ENCODE measurements at regions not wholly inside any gene's neighbourhood (a gene's known extent, or its start where the extent isn't known, plus 50 kb on each side); places are given as distances from the start of the nearest gene placed in this dataset.

DNA sequence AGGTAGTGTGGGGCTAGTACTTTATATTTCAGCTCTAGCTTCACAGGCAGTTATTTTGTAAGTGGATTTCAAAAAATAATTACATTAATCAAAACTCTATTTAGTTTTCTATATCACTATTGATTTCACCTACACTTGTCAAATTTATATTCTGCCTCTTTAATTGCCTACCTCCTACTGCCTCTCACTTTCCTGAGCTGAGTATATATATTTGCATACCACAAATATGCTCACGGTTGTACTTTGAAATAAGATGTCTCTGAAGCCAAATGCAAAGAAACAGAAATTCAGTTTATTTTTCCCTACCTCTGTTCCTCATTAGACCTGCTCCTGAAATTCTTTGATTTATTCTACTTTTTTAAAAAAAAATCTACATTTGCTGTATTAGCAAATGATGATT lies 309.3 kb upstream of the TGFBR2 start (continued):
- TF ChIP-seq, protein P1, sequence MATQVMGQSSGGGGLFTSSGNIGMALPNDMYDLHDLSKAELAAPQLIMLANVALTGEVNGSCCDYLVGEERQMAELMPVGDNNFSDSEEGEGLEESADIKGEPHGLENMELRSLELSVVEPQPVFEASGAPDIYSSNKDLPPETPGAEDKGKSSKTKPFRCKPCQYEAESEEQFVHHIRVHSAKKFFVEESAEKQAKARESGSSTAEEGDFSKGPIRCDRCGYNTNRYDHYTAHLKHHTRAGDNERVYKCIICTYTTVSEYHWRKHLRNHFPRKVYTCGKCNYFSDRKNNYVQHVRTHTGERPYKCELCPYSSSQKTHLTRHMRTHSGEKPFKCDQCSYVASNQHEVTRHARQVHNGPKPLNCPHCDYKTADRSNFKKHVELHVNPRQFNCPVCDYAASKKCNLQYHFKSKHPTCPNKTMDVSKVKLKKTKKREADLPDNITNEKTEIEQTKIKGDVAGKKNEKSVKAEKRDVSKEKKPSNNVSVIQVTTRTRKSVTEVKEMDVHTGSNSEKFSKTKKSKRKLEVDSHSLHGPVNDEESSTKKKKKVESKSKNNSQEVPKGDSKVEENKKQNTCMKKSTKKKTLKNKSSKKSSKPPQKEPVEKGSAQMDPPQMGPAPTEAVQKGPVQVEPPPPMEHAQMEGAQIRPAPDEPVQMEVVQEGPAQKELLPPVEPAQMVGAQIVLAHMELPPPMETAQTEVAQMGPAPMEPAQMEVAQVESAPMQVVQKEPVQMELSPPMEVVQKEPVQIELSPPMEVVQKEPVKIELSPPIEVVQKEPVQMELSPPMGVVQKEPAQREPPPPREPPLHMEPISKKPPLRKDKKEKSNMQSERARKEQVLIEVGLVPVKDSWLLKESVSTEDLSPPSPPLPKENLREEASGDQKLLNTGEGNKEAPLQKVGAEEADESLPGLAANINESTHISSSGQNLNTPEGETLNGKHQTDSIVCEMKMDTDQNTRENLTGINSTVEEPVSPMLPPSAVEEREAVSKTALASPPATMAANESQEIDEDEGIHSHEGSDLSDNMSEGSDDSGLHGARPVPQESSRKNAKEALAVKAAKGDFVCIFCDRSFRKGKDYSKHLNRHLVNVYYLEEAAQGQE (IDR thresholded peaks at IDR 0.05; ENCODE audit: unreplicated experiment) = no peak
- TF ChIP-seq, protein P2, sequence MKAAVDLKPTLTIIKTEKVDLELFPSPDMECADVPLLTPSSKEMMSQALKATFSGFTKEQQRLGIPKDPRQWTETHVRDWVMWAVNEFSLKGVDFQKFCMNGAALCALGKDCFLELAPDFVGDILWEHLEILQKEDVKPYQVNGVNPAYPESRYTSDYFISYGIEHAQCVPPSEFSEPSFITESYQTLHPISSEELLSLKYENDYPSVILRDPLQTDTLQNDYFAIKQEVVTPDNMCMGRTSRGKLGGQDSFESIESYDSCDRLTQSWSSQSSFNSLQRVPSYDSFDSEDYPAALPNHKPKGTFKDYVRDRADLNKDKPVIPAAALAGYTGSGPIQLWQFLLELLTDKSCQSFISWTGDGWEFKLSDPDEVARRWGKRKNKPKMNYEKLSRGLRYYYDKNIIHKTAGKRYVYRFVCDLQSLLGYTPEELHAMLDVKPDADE (IDR thresholded peaks at IDR 0.05) = no peak
- TF ChIP-seq, protein P3, sequence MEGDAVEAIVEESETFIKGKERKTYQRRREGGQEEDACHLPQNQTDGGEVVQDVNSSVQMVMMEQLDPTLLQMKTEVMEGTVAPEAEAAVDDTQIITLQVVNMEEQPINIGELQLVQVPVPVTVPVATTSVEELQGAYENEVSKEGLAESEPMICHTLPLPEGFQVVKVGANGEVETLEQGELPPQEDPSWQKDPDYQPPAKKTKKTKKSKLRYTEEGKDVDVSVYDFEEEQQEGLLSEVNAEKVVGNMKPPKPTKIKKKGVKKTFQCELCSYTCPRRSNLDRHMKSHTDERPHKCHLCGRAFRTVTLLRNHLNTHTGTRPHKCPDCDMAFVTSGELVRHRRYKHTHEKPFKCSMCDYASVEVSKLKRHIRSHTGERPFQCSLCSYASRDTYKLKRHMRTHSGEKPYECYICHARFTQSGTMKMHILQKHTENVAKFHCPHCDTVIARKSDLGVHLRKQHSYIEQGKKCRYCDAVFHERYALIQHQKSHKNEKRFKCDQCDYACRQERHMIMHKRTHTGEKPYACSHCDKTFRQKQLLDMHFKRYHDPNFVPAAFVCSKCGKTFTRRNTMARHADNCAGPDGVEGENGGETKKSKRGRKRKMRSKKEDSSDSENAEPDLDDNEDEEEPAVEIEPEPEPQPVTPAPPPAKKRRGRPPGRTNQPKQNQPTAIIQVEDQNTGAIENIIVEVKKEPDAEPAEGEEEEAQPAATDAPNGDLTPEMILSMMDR (conservative IDR thresholded peaks at IDR 0.05; ENCODE audit: low read depth in 2 of 2) = no peak
- TF ChIP-seq POLR2AphosphoS5 (IDR thresholded peaks at IDR 0.05; ENCODE audit: low read depth) = no peak
- TF ChIP-seq STAT1 (IDR thresholded peaks at IDR 0.05; ENCODE audit: unreplicated experiment) = no peak
- no peak for TF ChIP-seq CREB1 (CRISPR knock-in tag; IDR thresholded peaks at IDR 0.05; ENCODE audit: low read depth)
- TF ChIP-seq EZH2phosphoT487 (IDR thresholded peaks at IDR 0.05; ENCODE audit: unreplicated experiment) = no peak
- TF ChIP-seq NANOG (IDR thresholded peaks at IDR 0.05; ENCODE audit: borderline replicate concordance) = no peak
- no peak for TF ChIP-seq ZNF331 (CRISPR knock-in tag; IDR thresholded peaks at IDR 0.05; ENCODE audit: low read depth)
- TF ChIP-seq JUNB (IDR thresholded peaks at IDR 0.05; ENCODE audit: unreplicated experiment) = no peak
- TF ChIP-seq ZNF114 (CRISPR knock-in tag; IDR thresholded peaks at IDR 0.05) = no peak

DNA sequence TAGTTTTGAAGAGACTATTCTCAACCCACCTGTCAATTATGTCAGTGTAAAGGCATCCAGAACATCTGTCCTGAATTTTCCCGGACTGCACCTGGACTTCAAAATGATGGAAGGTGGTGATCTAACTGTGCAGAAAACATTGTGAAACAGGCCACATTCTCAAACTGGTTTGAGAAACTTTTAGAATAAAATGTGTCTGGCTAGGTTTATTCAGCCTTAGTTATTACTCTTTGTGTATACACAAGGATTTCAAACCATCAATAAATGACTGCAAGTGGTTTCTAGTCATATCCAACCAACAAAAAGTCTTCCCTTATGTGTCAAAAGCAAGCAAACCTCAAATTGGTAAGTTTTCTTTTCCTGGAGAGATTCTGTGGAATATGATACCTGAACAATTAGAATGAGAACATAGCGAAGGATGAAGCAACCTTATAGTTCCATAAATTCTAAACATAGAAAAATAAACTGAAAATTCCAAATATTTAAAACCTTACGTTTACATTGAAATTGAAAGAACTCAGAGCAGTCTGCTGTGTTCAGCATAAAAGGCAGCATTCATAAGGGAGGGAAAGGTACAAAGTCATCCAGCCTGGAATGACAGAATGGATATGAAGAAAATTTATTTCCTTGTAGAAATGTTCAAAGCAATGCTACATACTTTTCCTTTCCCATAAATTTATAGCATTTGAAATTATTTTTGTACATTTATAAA lies 306.6 kb upstream of the TGFBR2 start:
- Histone ChIP-seq H2AFZ (0 out of 2 replicates have a peak overlapping the region, but pooled peaks have one; percentile 53), H4K20me1 (replicated peaks; ENCODE audit: insufficient read depth) (no peaks in the 10 kb centered on the region), H3K9me2 (ENCODE audit: insufficient read depth) (no peaks in the 10 kb centered on the region), H3K4me1 (ENCODE audit: insufficient read depth) (peaks cover 10% of the 10 kb centered on the region; the same call in 1 of the 2 replicates), H3K27ac (ENCODE audit: low read depth) (no peak overlapping the region), H3F3A (replicated peaks; ENCODE audit: low read depth) (no peaks in the 10 kb centered on the region), H3K36me3 (ENCODE audit: insufficient read depth) (no peaks in the 10 kb centered on the region), H3K4me2 (no peak overlapping the region), H3K79me2 (replicated peaks; ENCODE audit: insufficient read depth) (no peaks in the 10 kb centered on the region), H3K4me3 (no peak overlapping the region), H3K27me3 (ENCODE audit: insufficient read depth) (no peaks in the 10 kb centered on the region)
- DNase-seq (ENCODE audit: low spot score) (no peak), ATAC-seq (no peak)
- peaks cover 6% of the 10 kb centered on the region for H3K9me3 Mint-ChIP-seq
- no peak overlapping the region for H3K4me3 Mint-ChIP-seq
- TF ChIP-seq EZH2phosphoT487 (IDR thresholded peaks at IDR 0.05; ENCODE audit: unreplicated experiment) = no peak
- TF ChIP-seq, protein P1 (IDR thresholded peaks at IDR 0.05; ENCODE audit: unreplicated experiment) = no peak
- H3K36me3 Mint-ChIP-seq (ENCODE audit: low read depth) = peaks cover 4% of the 10 kb centered on the region; the same call in 2 of the 3 replicates
- H3K4me1 Mint-ChIP-seq = peaks cover 11% of the 10 kb centered on the region; the same call in 2 of the 3 replicates
- no peaks in the 10 kb centered on the region for H3K27me3 Mint-ChIP-seq (ENCODE audit: insufficient read depth, low read depth, poor library complexity)
- H3K27ac Mint-ChIP-seq = no peak overlapping the region

All from GM23338 (cell line).